ENCODE measurements at regions not wholly inside any gene's neighbourhood (a gene's known extent, or its start where the extent isn't known, plus 50 kb on each side); places are given as distances from the start of the nearest gene placed in this dataset.
"Not testable (repeated sequence)": the region's sequence is repeated elsewhere in the genome, so short reads cannot be mapped to it uniquely, and the experiment has no call there.

- no peak for TF ChIP-seq CHD2 (IDR thresholded peaks at IDR 0.05; ENCODE audit: low read length)
These were observed 55.9 kb upstream of the LRRK2 start (continued) for GRCh38 chr12:40168868-40169267.

- H2BK12ac ChIP-seq (ENCODE audit: low read depth, low read length); CTCF ChIA-PET (ENCODE audit: partially characterized antibody); H3K56ac ChIP-seq (replicated peaks; ENCODE audit: insufficient read length, low read depth, low read length); H2BK15ac ChIP-seq (ENCODE audit: low read length); H3K4me2 ChIP-seq (ENCODE audit: insufficient read depth in 1 of 2, low read depth in 2 of 2, low read length in 2 of 2); DNase-seq (ENCODE audit: low read depth in 1 of 2, low spot score in 2 of 2); H3K9ac ChIP-seq (replicated peaks in 1 of 4; ENCODE audit: extremely low read depth in 1 of 4, low read depth in 3 of 4, low read length in 3 of 4); H3K27ac ChIP-seq (ENCODE audit: low read depth, low read length); H4K5ac ChIP-seq (ENCODE audit: insufficient read length, low read depth, low read length); H3K27me3 ChIP-seq (replicated peaks in 1 of 4; ENCODE audit: control insufficient read depth in 3 of 4, extremely low read depth in 1 of 4, insufficient read depth in 3 of 4, low read length in 3 of 4); H3K14ac ChIP-seq (ENCODE audit: insufficient read length); POLR2A ChIA-PET (ENCODE audit: partially characterized antibody); H2BK5ac ChIP-seq (ENCODE audit: low read depth, low read length); H3K79me1 ChIP-seq (ENCODE audit: low read depth, low read length); H3K23me2 ChIP-seq (ENCODE audit: low read depth, low read length); FAIRE-seq; H3K4me1 ChIP-seq (replicated peaks in 1 of 4; ENCODE audit: control insufficient read depth in 3 of 4, insufficient read depth in 4 of 4, low read length in 3 of 4); H3K23ac ChIP-seq (ENCODE audit: insufficient read length); H2AFZ ChIP-seq (ENCODE audit: low read length); H3K4ac ChIP-seq (replicated peaks; ENCODE audit: insufficient read length, low read depth, low read length); H4K20me1 ChIP-seq (replicated peaks in 1 of 2; ENCODE audit: control insufficient read depth in 1 of 2, insufficient read depth in 2 of 2, low read length in 2 of 2); H2BK20ac ChIP-seq (ENCODE audit: low read length); H3K4me3 ChIP-seq (ENCODE audit: extremely low read depth in 1 of 4, insufficient read depth in 2 of 4, low read depth in 3 of 4, low read length in 4 of 4); H3K79me2 ChIP-seq (ENCODE audit: control insufficient read depth in 1 of 2, insufficient read depth in 2 of 2, low read length in 2 of 2); H2AK5ac ChIP-seq (ENCODE audit: low read depth, low read length); H3K36me3 ChIP-seq (ENCODE audit: control insufficient read depth in 2 of 4, insufficient read depth in 4 of 4, low read length in 3 of 4); H3K18ac ChIP-seq (ENCODE audit: extremely low read depth, low read length); H2BK120ac ChIP-seq (replicated peaks; ENCODE audit: low read depth, low read length); H4K8ac ChIP-seq (ENCODE audit: extremely low read depth, insufficient read depth, low read length); H4K91ac ChIP-seq (replicated peaks; ENCODE audit: insufficient read length, low read length): not testable (repeated sequence)
- 79% methylated on average over 3 of the region's 3 CpGs; no CpG with 5 or more reads in 1 of the 2 experiments for WGBS, 2 experiments (ENCODE audit: extremely low coverage in 1 of 2, insufficient coverage in 1 of 2, insufficient read length in 1 of 2, insufficient replicate concordance in 2 of 2, low coverage in 1 of 2, low lambda C conversion rate in 2 of 2, missing lambda C conversion rate in 1 of 2)
- H3K9me3 ChIP-seq (ENCODE audit: insufficient read depth in 2 of 2, low read depth in 1 of 2, low read length in 1 of 2) = peaks cover 13 to 21% of the 10 kb centered on the region in 2 experiments
These were observed 56.4 kb upstream of the LRRK2 start for GRCh38 chr12:40168419-40168818.
